Skeletal muscle satellite cell (primary cell): ENCODE measurements at regions not wholly inside any gene's neighbourhood (a gene's known extent, or its start where the extent isn't known, plus 50 kb on each side); places are given as distances from the start of the nearest gene placed in this dataset.

Source experiments
- H3K27me3 ChIP-seq: 2 replicates; pipeline ENCODE4 v1.7.0; 2013; ENCODE audit warnings: low read length; ENCODE audit not compliant: control insufficient read depth, insufficient read depth
- H3K36me3 ChIP-seq: 2 replicates; pipeline ENCODE4 v1.7.0; 2013; ENCODE audit warnings: mild to moderate bottlenecking, control low read depth, low read length; ENCODE audit not compliant: insufficient read depth
- H3K4me1 ChIP-seq: 2 replicates; pipeline ENCODE4 v1.7.0; 2013; ENCODE audit warnings: low read length; ENCODE audit not compliant: control insufficient read depth, insufficient read depth
- H3K4me2 ChIP-seq: 2 replicates; pipeline ENCODE4 v1.7.0; 2013; ENCODE audit warnings: mild to moderate bottlenecking, low read length
- H3K4me3 ChIP-seq: 2 replicates; pipeline ENCODE4 v1.7.0; 2013; ENCODE audit warnings: low read length
- H3K9ac ChIP-seq: 2 replicates; pipeline ENCODE4 v1.7.0; 2013; ENCODE audit warnings: mild to moderate bottlenecking, low read depth, low read length, moderate library complexity
- H3K9me3 ChIP-seq: replicated peaks from 2 replicates; pipeline ENCODE4 v1.7.0; 2013; ENCODE audit warnings: mild to moderate bottlenecking, control low read depth, low read length

DNA sequence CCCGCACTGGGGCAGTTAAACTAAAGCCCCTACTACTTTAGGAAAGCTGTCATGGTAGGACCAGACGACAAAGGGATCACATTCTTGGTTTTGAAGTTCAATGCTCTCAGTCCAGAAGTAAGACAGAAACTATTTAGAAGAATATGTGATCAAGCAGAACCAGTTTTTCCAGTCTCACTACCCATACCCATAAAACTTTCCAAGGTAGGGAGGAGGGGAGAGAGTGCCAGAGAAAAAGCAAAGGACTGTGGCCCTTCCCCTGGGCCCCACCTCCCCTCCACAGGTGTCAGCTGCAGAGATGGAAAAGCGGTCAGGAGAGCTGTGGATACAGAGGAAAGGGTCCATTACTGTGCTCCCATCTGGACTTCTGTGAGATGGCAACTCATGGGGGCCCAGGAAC lies 587.1 kb downstream of the SOX6 start:
- Histone ChIP-seq H3K27me3 (peaks cover 45% of the 10 kb centered on the region), H3K36me3 (no peaks in the 10 kb centered on the region), H3K9ac (no peak overlapping the region), H3K9me3 (no peaks in the 10 kb centered on the region), H3K4me2 (no peak overlapping the region), H3K4me1 (no peaks in the 10 kb centered on the region), H3K4me3 (no peak overlapping the region)

GRCh38 chr11:15770798-15771414 lies 585.4 kb downstream of the SOX6 start:
- H3K4me1 ChIP-seq: no peaks in the 10 kb centered on the region
- H3K4me3 ChIP-seq: no peak overlapping the region
- H3K9ac ChIP-seq: no peak overlapping the region
- no peaks in the 10 kb centered on the region for H3K36me3 ChIP-seq
- no peaks in the 10 kb centered on the region for H3K9me3 ChIP-seq
- no peak overlapping the region for H3K4me2 ChIP-seq
- peaks cover 48% of the 10 kb centered on the region for H3K27me3 ChIP-seq

DNA sequence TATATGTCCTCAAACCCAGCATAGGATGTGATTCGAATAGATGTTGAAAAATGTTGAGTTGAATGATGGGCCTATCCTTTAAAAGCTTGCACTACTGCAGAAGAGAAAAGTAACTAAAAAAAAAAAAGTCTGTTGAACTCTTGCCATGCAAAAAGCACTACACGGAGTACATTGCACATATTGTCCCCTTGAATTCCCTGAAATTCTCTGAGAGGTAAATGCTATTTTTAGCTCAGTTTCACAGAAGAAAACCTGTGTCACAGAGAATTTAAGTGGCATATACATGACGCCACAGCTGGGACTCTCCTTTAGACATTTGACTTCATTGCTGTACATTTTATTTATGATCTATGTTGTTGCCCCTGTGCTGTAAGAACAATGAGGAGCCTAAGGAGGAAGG lies 583.8 kb downstream of the SOX6 start:
- no peaks in the 10 kb centered on the region for H3K4me1 ChIP-seq
- no peak overlapping the region for H3K4me3 ChIP-seq
- H3K27me3 ChIP-seq: peaks cover 49% of the 10 kb centered on the region
- no peaks in the 10 kb centered on the region for H3K36me3 ChIP-seq
- H3K9me3 ChIP-seq: no peaks in the 10 kb centered on the region
- H3K4me2 ChIP-seq: no peak overlapping the region
- no peak overlapping the region for H3K9ac ChIP-seq

- no peaks in the 10 kb centered on the region for H3K9me3 ChIP-seq
- peaks cover 49% of the 10 kb centered on the region for H3K27me3 ChIP-seq
- H3K4me1 ChIP-seq: no peaks in the 10 kb centered on the region
- no peak overlapping the region for H3K4me2 ChIP-seq
- no peak overlapping the region for H3K9ac ChIP-seq
- H3K36me3 ChIP-seq: no peaks in the 10 kb centered on the region
- no peak overlapping the region for H3K4me3 ChIP-seq
Measured at GRCh38 chr11:15772981-15773380, 583.4 kb downstream of the SOX6 start.

DNA sequence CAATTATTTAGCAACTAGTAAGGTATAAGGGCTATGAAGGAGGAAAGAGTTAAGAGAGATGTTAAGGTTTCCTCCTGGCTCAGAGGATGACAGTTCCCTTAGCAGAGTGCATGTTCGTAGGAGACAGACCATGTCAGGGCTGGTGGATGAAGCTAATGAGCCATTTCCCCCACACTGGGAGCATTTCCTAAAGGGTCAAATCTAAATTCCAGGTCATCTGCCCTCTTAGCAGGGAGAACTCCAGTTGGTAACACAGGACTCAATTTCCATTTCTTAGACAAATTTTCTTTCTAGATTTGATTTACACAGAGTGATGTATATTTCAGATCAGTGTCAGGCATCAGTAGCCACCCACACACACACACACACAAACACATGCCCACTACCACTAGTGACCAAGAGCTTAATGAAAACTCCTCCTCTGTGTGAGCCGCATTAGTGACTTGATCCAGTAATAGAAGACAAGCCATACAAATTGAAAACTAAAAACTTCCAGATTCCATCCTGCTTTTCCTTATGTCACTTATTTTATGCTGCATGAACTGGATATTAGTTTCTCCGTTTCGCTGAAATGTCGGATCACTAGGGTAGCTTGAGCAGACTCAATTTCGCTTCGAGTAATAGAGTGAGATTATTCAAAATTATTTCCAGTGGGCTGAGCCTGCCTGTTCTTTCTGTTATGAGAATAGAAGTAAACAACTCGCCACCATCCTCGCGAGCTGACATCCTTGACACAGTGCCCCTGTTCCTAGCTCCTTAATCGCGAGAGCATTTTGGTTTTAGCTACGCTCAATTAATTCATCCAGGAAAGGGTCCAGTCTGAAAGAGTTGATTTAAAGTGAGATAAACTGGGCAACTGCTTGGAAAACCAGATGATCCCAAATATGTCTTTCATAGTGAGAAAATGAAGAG lies 582.6 kb downstream of the SOX6 start:
- no peaks in the 10 kb centered on the region for H3K9me3 ChIP-seq
- no peaks in the 10 kb centered on the region for H3K4me1 ChIP-seq
- H3K27me3 ChIP-seq: peaks cover 49% of the 10 kb centered on the region
- H3K36me3 ChIP-seq: no peaks in the 10 kb centered on the region
- no peak overlapping the region for H3K4me3 ChIP-seq
- no peak overlapping the region for H3K9ac ChIP-seq
- H3K4me2 ChIP-seq: no peak overlapping the region

DNA sequence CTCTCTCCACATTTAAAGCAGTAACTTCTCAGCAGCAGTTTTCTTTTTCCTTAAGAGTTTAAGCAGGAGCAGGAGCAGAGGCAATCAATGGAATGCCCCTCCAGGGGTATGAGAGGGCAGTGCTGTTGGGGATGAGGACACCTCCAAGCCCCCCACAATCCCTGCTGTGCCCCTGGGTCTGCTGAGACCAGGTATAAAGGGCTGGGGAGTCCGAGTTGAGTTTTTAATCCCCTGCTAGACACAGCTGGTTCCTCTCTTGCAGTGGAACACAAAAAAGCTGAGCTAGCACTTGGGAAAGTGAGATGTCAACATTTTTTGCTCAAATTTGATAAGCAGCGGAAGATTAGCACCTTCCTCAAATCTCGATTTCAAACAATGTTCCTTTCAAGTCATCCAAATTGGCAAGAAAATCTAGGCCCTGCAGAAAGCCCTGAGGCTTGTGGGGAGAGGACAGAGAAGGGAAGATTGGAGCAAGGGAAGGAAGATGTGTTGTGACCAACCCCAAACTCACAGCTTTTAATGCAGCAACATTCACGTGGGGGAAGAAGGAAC lies 581.9 kb downstream of the SOX6 start:
- H3K4me3 ChIP-seq: no peak overlapping the region
- no peak overlapping the region for H3K4me2 ChIP-seq
- no peaks in the 10 kb centered on the region for H3K9me3 ChIP-seq
- H3K4me1 ChIP-seq: no peaks in the 10 kb centered on the region
- H3K36me3 ChIP-seq: no peaks in the 10 kb centered on the region
- no peak overlapping the region for H3K9ac ChIP-seq
- H3K27me3 ChIP-seq: peaks cover 49% of the 10 kb centered on the region

DNA sequence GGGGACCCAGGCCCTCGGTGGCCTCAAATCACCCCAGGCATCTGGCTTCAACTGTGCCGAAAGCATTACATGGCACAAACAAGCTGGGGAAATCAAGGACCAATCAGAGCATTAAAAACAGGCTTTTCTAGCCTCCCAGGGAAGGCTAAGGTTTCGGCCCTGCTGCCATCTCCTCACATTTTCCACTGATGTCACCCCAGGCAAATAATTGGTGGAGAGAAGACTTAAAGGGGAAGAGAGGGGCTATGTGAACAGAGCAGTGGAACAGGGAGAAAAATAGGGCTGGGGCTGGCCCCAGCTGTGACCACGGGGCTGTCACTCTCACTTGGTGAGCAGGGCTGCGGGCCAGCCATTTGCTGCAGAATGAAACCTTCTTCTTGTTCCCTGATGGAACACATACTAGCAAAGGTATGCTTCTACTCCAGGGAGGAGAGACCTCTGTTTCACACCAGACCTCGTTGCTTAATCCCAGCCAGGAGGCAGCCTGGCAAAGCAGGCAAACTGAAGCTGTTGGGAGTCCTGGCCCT lies 581.3 kb downstream of the SOX6 start:
- Histone ChIP-seq H3K27me3 (peaks cover 49% of the 10 kb centered on the region), H3K9ac (no peak overlapping the region), H3K9me3 (no peaks in the 10 kb centered on the region)

DNA sequence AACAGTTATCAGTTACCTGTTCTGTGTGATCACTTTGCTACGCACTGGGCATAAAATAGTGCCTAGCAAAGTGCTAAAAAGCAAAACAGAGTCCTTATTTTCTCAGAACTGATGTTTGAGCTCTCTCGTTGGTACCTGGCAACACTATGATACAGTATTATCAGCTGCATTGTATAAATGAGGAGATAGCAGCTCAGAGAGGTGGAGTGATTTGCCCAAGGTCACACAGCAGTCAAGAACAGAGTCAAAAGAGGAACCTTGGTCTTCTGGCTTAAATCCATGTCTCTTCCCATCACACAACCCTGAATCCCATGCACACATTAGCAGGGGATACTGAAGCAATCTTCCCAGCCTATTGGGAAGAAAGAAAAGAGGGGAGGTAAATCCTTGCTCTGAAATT lies 580.5 kb downstream of the SOX6 start:
- H3K4me3 ChIP-seq: no peak overlapping the region
- no peaks in the 10 kb centered on the region for H3K4me1 ChIP-seq
- H3K36me3 ChIP-seq: no peaks in the 10 kb centered on the region
- no peak overlapping the region for H3K4me2 ChIP-seq
- no peak overlapping the region for H3K9ac ChIP-seq
- peaks cover 49% of the 10 kb centered on the region for H3K27me3 ChIP-seq
- no peaks in the 10 kb centered on the region for H3K9me3 ChIP-seq

More for the DNA sequence above, 581.3 kb downstream of the SOX6 start:
- H3K4me1 ChIP-seq: no peaks in the 10 kb centered on the region
- H3K4me2 ChIP-seq: no peak overlapping the region
- H3K36me3 ChIP-seq: no peaks in the 10 kb centered on the region
- H3K4me3 ChIP-seq: no peak overlapping the region

GRCh38 chr11:15776366-15776765 lies 580.0 kb downstream of the SOX6 start:
- Histone ChIP-seq H3K9ac (no peak overlapping the region), H3K36me3 (no peaks in the 10 kb centered on the region), H3K4me3 (no peak overlapping the region), H3K9me3 (no peaks in the 10 kb centered on the region), H3K4me1 (no peaks in the 10 kb centered on the region), H3K27me3 (peaks cover 47% of the 10 kb centered on the region), H3K4me2 (no peak overlapping the region)

DNA sequence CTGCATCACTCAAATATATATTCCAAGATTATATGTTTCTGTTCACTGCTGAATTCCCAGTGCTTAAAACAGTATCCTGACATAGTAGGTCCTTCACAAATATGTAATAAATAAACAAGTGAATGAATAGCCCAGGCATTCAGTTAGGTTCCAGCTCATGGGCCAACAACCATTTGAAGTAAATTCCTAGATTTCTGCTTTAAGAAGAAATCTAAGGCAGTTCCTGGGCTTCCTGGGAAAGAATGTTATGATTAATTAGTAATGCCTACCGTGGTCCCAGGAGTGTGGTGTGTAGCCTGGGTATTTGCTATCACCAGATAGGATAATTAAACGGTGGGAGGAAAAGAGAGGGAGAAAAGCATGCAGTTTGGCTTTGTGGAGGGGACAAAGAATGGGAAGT lies 576.8 kb downstream of the SOX6 start:
- no peaks in the 10 kb centered on the region for H3K9me3 ChIP-seq
- H3K27me3 ChIP-seq: peaks cover 15% of the 10 kb centered on the region
- no peak overlapping the region for H3K9ac ChIP-seq
- no peaks in the 10 kb centered on the region for H3K4me1 ChIP-seq
- H3K4me2 ChIP-seq: no peak overlapping the region
- H3K36me3 ChIP-seq: no peaks in the 10 kb centered on the region
- H3K4me3 ChIP-seq: no peak overlapping the region

DNA sequence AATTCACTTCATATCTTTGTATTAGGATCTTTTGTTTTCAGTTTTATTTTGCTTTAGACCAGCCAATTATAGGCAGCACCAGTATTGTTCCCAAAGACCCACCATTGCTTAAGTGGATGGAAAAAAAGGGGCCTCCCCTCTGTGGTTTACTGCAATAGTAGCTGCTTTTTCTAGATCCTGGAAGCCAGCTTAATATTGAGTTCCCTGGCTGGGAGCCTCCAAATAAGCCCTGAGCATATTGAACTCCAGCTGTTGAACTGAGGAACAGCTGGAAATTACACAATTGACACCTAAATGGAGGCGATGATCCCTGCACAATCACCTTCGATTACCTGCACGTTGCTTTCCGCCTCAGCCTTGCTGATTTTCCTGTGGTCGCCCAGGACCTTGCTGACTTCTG lies 576.0 kb downstream of the SOX6 start:
- no peaks in the 10 kb centered on the region for H3K9me3 ChIP-seq
- no peaks in the 10 kb centered on the region for H3K36me3 ChIP-seq
- H3K4me1 ChIP-seq: no peaks in the 10 kb centered on the region
- H3K4me3 ChIP-seq: no peak overlapping the region
- H3K27me3 ChIP-seq: peaks cover 12% of the 10 kb centered on the region
- H3K9ac ChIP-seq: no peak overlapping the region
- no peak overlapping the region for H3K4me2 ChIP-seq
